ENCODE measurements at regions not wholly inside any gene's neighbourhood (a gene's known extent, or its start where the extent isn't known, plus 50 kb on each side); places are given as distances from the start of the nearest gene placed in this dataset.
"Not testable (repeated sequence)": the region's sequence is repeated elsewhere in the genome, so short reads cannot be mapped to it uniquely, and the experiment has no call there.

DNA sequence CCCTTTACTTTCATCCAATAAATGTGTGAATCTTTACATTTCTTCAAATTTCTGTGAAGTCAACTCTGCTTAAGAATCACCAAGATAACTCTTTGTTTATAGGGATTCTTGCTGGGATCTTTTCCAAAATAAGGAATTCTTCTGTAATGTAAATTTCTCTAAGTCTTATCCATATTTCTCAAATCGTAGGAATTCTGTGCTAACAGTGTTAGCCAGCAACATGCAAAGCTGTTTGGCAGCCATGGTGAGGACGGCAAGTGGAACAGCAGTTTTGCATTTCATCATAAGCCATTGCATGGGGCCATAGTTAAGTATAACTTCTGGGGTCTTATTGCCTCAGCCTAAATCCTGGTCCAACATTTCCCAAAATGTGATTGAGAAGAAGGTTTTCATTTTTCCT is 310.5 kb upstream of the PRR16 start:
- DNase-seq: no peak

DNA sequence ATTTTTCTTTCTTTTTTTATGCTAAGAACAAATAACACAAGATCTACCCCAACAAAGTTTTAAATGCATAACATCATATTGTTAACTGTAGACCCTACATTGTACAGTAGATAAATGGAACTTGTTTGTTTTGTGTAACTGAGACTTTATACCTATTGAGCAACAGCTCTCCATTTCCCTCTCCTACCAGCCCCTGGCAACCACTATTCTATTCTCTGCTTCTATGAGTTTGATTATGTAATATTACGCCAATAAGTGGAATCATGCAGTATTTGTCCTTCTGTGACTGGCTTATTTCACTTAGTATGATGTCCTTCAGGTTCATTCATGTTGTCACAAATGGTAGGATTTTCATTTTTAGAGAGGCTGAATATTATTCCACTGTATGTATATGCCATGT is 308.2 kb upstream of the PRR16 start:
- no peak for DNase-seq

DNA sequence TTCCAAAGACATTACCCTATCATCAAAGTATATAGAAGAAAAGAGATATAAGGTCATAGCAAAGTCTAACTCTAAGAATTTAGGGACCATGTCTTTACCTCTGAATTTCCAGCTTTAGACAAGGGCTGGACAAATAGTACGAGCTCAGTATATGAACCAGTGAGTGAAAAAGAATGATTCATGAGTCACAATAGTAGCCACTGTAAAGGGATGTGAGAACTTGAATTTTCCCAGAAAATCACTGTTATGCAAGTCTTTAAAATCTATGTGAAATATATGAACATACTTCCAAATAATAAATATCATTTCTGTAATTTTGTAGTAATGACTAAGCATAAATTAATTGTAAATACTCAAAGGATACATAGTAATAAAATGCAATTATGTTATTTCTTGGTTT is 305.9 kb upstream of the PRR16 start:
- no peak for DNase-seq

DNA sequence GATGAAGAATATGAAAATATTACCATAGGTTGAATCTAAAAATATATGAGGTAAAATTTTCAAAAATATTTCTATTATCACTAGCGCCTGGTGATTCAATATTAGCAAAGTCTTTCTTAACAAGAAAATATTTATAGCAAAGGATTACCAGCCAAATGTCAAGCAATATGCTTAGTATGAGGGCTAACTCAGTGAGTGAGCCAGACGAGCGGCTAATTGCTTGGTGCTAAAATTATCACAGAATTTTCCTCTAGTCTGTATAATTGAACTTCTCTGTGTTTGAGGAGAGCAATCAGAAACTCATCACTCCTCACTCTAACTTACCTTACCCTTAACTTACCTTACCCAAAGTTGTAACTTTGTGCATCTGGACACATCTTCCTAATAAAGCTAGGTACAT is 304.9 kb upstream of the PRR16 start:
- DNase-seq: no peak

DNA sequence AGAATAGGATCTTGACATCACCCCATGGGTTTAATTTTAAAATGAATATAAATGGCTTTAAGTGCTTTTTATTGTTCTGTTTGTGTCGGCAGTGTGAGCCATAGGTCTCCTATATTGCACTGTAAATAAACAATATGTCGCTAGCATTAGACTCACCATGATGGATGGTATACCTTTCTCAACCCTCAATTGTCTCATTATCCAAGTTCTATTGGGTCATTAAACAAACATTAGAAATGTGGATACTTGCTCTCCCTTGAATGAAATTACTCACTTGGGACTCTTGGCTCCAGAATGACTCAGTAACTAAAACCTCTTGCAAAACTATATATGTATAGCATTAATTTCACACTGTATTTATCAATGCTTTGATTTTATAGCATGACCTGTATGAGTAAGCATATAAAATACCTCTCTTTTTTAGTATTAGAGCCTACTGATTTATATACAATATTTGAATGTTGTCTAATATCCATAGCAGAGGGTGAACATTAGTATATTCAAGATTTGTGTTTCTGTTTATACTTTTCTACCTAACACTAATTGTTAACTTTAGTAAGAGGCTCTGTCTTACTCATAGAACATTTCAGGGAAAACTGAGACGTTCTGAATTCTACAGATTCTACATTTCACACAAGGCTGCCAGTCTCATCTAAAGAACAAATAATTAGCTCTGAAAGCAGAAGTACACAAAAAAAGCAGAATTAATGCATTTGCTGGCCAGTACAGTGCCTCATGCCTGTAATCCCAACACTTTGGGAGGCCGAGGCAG is 303.8 kb upstream of the PRR16 start:
- DNase-seq: no peak

- DNase-seq: no peak
These were observed 301.8 kb upstream of the PRR16 start for GRCh38 chr5:120162321-120162720.

GRCh38 chr5:120164037-120164436 is 300.1 kb upstream of the PRR16 start:
- DNase-seq: no peak

DNA sequence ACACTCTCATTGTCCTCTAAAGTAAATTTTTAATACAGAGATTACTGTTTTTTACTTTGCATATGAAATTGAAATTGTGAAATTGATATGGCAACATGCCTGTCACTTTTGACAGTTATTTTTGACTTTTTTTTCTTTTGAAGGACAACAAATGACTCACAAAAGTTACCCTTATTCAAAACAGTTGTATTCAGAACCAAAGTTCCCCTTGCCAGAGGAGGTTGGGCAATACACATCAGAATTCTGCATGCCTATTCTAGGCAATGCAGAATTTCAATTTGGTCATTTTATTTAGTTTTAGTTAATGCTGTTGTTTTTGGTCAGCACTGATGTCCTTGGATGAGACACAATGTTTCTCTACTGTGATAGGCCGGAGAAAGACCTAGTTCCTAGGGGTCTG is 299.1 kb upstream of the PRR16 start:
- no peak for DNase-seq

GRCh38 chr5:120173125-120173524 is 291.0 kb upstream of the PRR16 start:
- no peak for DNase-seq

DNA sequence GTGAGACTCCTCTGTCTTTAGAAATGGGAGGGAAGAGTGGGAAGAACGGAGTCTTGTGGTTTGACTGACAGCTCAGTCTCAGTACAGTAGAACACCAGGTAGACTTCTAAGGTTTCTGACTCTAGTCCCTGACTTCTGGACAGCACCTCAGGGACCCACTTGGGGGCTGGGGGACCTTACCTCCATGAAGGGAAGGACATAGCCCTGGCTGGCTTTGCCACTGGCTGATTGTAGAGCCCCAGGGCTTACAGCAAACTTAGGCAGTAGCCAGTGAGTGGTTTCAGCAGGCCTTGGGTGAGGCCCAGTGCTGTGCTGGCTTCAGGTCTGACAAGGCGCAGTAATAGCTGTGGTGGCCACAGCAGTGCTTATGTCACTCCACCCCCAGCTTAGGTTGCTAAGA is 290.0 kb upstream of the PRR16 start:
- DNase-seq: no peak

GRCh38 chr5:120181238-120181637 is 282.9 kb upstream of the PRR16 start:
- not testable (repeated sequence) for DNase-seq

GRCh38 chr5:120194650-120195049 is 269.4 kb upstream of the PRR16 start:
- not testable (repeated sequence) for DNase-seq

- no peak for DNase-seq
These were observed 264.5 kb upstream of the PRR16 start for GRCh38 chr5:120199559-120199958.

DNA sequence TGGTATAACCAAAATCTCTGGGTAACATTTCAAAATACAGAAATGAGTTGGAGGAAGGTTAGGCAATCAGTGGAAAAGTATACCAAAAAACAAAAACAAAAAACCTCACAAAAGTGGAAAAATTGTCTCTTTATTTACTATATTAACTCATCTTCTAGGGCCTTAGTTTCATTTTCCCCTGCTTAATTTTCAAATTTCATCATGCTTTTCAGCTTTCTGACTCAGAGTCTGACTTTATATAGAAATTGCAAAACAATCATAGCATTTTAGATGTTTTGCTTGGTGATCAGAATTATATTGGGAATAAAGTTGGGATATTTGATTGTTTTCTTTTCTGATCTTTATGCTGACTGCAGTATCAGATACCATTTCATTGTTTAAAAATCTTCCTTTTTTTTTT is 257.0 kb upstream of the PRR16 start:
- no peak for DNase-seq

DNA sequence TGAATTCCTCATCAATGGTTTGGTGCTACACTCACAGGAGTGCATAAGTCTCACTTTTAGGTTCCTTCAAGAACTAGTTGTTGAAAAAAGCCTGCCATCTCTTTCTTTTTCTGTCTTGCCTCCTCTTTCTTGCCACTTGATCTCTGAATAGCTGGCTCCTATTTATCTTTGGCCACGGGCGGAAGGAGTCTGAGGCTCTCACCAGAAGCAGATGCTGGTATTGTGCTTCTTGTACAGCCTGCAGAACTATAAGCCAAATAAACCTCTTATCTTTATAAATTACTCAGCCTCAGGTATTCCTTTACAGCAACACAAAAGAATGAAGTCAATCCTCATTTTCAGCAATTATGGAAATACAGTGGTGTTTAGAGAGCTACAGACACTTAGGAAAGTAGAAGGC is 247.1 kb upstream of the PRR16 start:
- DNase-seq: no peak

GRCh38 chr5:120219988-120220387 is 244.1 kb upstream of the PRR16 start:
- no peak for DNase-seq

- no peak for DNase-seq
These were observed 238.6 kb upstream of the PRR16 start for GRCh38 chr5:120225524-120225923.

DNA sequence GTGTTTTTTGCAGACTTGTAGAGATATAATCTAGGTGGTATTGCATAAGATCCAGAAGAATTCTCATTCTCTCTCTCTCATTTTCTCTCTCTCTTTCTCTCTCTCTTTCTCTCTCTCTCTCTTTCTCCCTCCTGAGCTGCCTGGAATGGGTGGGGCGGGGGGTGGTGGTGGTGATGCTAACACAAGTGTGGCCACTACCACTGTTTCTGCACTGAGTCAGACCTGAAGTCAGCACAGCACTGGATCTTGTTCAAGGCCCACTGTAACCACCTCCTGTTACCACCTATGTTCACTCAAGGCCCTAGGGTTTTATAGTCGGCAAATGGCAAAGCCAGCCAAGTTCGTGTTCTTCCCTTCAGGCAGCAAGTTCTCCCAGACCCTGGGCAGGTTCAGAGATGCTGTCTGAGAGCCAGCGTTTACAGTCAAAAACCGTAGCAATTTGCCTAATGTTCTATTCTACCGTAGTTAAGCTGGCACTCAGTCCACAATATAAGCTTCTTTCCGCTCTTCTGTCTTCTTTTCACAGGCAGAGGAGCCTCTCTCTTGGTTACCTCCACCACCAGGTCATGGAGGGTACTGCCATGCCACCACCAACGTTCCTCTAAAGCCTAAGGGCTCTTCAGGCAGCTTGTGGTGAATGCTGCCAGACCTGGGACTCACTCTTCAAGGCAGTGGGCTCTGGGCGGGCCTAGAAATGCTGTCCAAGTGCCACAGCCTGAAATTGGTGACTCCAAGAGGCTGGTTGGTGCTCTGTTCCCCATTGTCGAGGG is 235.7 kb upstream of the PRR16 start:
- DNase-seq: no peak

DNA sequence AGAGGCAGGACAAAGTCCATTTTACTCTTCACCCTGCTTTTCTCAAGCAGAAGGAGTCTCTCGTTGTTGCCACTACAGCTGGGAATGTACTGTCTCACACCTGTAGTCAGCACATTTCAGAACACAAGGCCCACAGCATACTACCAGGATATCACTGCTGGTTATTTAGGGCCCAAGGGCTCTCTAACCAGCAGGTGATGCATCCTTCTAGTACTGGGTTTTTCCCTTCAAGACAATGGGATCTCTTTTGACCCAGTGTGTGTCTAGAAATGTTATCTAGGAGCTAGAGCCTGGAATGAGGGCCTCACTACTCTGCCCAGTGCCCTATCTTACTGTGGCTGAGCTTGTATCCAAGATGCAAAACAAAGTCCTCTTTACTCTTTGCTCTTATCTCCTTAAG is 235.1 kb upstream of the PRR16 start:
- DNase-seq: no peak

- DNase-seq: no peak
These were observed 232.5 kb upstream of the PRR16 start for GRCh38 chr5:120231563-120231962.

DNA sequence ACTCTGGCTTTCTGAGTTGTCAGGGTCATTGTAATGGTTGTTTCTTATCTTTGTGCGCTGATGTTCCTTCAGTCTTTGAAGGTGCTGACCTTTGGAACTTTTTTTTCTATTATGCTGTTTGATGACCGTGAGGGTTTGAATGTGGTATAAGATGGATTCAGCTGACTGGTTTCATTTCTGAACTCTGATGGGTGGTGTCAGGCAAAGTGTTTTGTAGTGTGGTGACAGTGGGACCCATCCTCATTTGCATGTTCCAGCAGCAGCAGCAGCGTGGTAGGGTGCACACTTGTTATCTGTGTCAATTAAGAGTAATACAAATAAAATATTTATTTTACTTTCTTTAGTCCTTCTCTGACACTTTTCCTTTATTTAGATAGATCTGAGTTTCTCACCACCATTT is 227.7 kb upstream of the PRR16 start:
- no peak for DNase-seq

- no peak for DNase-seq
These were observed 225.0 kb upstream of the PRR16 start for GRCh38 chr5:120239086-120239485.

GRCh38 chr5:120240706-120241105 is 223.4 kb upstream of the PRR16 start:
- no peak for DNase-seq

DNA sequence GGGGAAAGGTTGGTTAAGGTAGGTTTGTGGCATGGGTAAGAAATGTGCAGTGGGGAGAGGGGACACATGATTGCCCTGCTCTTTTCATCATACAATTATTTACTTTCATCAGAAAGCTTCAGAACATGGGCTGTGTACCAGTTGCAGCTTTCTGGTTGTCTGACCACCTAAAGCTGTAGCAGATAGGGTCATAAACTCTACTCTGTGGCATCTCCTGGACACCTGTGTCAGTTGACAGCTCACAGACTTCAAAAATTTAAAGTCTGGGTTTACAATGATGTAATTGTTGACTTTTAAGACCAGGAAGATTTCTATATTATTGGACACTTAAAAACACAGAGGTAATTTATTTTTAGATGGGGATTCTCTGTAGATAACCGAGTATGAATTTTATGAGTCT is 222.7 kb upstream of the PRR16 start:
- DNase-seq: no peak

DNA sequence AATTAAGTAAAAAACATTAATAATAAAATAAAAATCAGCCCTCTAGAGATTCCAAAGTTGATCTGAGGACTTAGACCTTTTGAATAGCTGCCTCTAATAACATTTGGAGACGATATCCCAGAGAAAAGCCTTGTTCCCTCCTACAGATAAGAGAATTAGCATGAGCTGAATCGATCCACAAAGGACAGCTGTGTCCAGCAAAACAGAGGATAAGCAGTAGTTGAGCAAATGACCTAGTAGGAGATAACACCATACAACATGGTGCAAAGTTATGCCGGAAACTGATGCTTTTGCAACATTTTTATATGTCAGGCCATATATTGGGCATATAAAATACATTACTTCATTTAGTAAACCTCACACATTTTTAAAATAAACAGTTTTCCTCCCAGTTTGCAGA is 212.2 kb upstream of the PRR16 start:
- DNase-seq: no peak

All from CD4-positive, alpha-beta T cell treated with Interferon alpha-2 for 1 hour (primary cell).